ENCODE measurements at regions not wholly inside any gene's neighbourhood (a gene's known extent, or its start where the extent isn't known, plus 50 kb on each side); places are given as distances from the start of the nearest gene placed in this dataset.

DNA sequence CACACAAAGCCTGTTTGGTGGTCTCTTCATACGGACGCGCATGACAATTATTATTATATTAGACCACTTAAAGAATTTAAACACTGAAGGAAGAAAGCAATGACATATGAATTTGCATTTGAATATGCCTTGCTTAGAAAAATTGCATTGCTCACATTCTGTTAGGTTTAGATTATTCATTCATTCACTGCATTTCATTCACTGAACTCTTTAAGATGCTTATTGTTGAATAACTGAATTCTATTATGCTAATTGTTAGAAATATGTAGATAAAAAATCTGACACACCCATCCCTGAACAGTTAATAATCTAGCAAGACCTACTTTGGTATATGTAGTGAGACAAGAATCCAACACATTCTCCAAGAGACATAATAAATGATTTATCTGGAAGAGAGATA lies 94.4 kb upstream of the PEX5L start:
- ATAC-seq (no peak), DNase-seq (no peak)
- no peaks in the 10 kb centered on the region for H3K4me1 Mint-ChIP-seq (ENCODE audit: low read depth)
- no peaks in the 10 kb centered on the region for H3K36me3 Mint-ChIP-seq (ENCODE audit: low read depth)
- no peak overlapping the region for H3K4me3 Mint-ChIP-seq
- H3K9me3 Mint-ChIP-seq, result no peaks in the 10 kb centered on the region
- POLR2A ChIA-PET, result no interaction called here
- TF ChIP-seq, protein P1, sequence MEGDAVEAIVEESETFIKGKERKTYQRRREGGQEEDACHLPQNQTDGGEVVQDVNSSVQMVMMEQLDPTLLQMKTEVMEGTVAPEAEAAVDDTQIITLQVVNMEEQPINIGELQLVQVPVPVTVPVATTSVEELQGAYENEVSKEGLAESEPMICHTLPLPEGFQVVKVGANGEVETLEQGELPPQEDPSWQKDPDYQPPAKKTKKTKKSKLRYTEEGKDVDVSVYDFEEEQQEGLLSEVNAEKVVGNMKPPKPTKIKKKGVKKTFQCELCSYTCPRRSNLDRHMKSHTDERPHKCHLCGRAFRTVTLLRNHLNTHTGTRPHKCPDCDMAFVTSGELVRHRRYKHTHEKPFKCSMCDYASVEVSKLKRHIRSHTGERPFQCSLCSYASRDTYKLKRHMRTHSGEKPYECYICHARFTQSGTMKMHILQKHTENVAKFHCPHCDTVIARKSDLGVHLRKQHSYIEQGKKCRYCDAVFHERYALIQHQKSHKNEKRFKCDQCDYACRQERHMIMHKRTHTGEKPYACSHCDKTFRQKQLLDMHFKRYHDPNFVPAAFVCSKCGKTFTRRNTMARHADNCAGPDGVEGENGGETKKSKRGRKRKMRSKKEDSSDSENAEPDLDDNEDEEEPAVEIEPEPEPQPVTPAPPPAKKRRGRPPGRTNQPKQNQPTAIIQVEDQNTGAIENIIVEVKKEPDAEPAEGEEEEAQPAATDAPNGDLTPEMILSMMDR (IDR thresholded peaks at IDR 0.05), result no peak
- intact Hi-C loops (cut with micrococcal nuclease), result no loop called here
- H3K27ac Mint-ChIP-seq, result no peak overlapping the region
- H3K27me3 Mint-ChIP-seq, result no peaks in the 10 kb centered on the region
- CTCF ChIA-PET, result no interaction called here

DNA sequence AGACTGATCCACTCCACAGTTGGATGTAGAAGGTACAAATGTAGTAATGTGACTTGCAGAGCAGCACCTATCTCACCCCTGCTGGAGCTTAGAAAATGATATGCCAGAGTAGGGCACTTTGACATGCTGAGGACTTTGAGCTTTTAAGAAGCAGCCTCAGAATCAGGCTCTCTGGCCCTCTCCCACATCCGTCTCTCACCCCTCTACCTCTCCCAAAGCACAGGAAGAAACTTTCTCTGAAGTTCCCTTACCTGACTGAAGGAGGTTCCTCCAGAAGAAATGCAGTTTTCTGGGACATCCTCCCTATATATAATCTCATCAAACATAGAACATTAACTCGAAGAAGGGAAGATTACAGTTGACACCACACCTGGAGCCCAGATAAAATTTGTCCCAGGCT lies 98.4 kb upstream of the PEX5L start:
- DNase-seq, result no peak
- TF ChIP-seq, protein P1 (IDR thresholded peaks at IDR 0.05), result no peak
- H3K4me1 Mint-ChIP-seq (ENCODE audit: low read depth), result no peaks in the 10 kb centered on the region
- no peak for ATAC-seq
- H3K9me3 Mint-ChIP-seq, result no peaks in the 10 kb centered on the region
- POLR2A ChIA-PET, result no interaction called here
- H3K27ac Mint-ChIP-seq, result no peak overlapping the region
- no peak overlapping the region for H3K4me3 Mint-ChIP-seq
- no peaks in the 10 kb centered on the region for H3K36me3 Mint-ChIP-seq (ENCODE audit: low read depth)
- CTCF ChIA-PET, result no interaction called here
- intact Hi-C loops (cut with micrococcal nuclease), result no loop called here
- no peaks in the 10 kb centered on the region for H3K27me3 Mint-ChIP-seq

DNA sequence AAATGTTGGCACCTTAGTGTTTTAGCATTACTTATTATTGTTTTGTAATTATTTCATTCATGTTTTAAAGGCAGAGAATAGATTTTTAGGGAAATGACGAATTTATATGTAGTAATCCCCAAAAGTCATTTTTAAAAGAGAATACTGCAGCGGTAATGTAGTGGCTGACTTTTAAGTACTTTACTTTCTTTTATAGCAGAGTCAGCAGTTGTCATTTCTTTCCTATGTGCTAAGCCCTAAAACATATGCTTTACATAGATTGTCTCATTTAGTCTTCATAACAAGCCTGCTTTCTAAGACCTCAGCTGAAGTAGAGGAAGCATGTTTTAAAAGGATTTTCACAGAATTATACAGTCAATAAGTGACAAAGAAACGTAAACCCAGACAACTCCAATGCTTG lies 102.1 kb upstream of the PEX5L start:
- DNase-seq, result no peak
- H3K36me3 Mint-ChIP-seq (ENCODE audit: low read depth), result no peaks in the 10 kb centered on the region
- no peak for ATAC-seq
- ChIA-PET CTCF (no interaction called here), POLR2A (no interaction called here)
- H3K4me3 Mint-ChIP-seq, result no peak overlapping the region
- H3K9me3 Mint-ChIP-seq, result no peaks in the 10 kb centered on the region
- intact Hi-C loops (cut with micrococcal nuclease), result no loop called here
- H3K4me1 Mint-ChIP-seq (ENCODE audit: low read depth), result no peaks in the 10 kb centered on the region
- TF ChIP-seq, protein P1 (IDR thresholded peaks at IDR 0.05), result no peak
- H3K27ac Mint-ChIP-seq, result no peak overlapping the region
- H3K27me3 Mint-ChIP-seq, result no peaks in the 10 kb centered on the region

DNA sequence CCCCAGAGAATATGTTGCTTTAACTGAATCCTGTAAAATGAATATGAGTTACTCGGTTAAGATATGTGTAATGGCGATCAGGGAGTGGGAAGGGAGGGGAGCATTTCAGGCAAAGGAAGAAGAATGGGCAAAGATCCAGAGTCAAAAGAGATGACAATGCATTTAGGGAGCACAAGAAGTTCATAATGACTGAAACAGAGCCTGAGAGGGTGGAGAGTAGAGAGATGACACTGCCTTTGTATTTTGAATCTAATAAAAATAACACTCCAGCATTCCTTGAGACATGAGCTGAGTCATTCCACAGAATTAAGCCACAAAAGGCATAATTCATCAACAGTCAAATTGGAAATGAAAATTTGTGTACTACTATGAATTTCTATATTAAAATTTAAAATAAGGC lies 105.3 kb upstream of the PEX5L start:
- TF ChIP-seq, protein P1 (IDR thresholded peaks at IDR 0.05), result no peak
- Mint-ChIP-seq H3K4me1 (ENCODE audit: low read depth) (no peaks in the 10 kb centered on the region), H3K27me3 (no peaks in the 10 kb centered on the region), H3K36me3 (ENCODE audit: low read depth) (no peaks in the 10 kb centered on the region), H3K4me3 (no peak overlapping the region), H3K27ac (no peak overlapping the region), H3K9me3 (no peaks in the 10 kb centered on the region)
- no peak for DNase-seq
- ChIA-PET CTCF (no interaction called here), POLR2A (no interaction called here)
- intact Hi-C loops (cut with micrococcal nuclease), result no loop called here
- ATAC-seq, result no peak

DNA sequence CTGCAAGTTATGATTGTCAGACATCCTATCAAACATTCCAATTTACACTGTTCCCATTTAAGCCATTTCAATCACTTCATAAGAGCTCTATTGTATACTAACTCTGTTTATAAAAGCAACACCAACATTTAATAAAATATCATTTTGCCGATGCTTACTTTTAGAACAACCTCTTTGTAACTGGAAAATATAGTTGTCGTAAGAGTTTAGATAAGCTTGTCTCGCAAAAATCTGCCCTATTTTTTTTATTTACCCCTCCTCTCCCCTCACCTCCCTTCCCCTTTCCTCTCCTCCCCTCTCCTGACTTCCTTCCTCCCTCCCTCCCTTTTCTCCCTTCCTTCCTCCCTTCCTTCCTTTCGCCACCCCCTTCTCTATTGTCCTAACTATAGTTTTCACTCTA lies 105.7 kb upstream of the PEX5L start:
- no peak overlapping the region for H3K4me3 Mint-ChIP-seq
- intact Hi-C loops (cut with micrococcal nuclease), result no loop called here
- H3K9me3 Mint-ChIP-seq, result no peaks in the 10 kb centered on the region
- DNase-seq, result no peak
- no peak overlapping the region for H3K27ac Mint-ChIP-seq
- H3K4me1 Mint-ChIP-seq (ENCODE audit: low read depth), result no peaks in the 10 kb centered on the region
- no peaks in the 10 kb centered on the region for H3K27me3 Mint-ChIP-seq
- H3K36me3 Mint-ChIP-seq (ENCODE audit: low read depth), result no peaks in the 10 kb centered on the region
- TF ChIP-seq, protein P1 (IDR thresholded peaks at IDR 0.05), result no peak
- ChIA-PET POLR2A (no interaction called here), CTCF (no interaction called here)
- ATAC-seq, result no peak
